ENCODE measurements at regions not wholly inside any gene's neighbourhood (a gene's known extent, or its start where the extent isn't known, plus 50 kb on each side); places are given as distances from the start of the nearest gene placed in this dataset.
"Not testable (repeated sequence)": the region's sequence is repeated elsewhere in the genome, so short reads cannot be mapped to it uniquely, and the experiment has no call there.

- no peaks in the 10 kb centered on the region for H3K9me3 ChIP-seq (ENCODE audit: control insufficient read depth, low read length)
- no peaks in the 10 kb centered on the region for H3K36me3 ChIP-seq (ENCODE audit: control insufficient read depth, insufficient read depth, low read length)
- H3K27me3 ChIP-seq (ENCODE audit: control insufficient read depth, insufficient read depth, low read length, poor library complexity, severe bottlenecking): no peaks in the 10 kb centered on the region
- H3K27ac ChIP-seq (ENCODE audit: insufficient read depth, low read depth, low read length, poor library complexity, severe bottlenecking): no peak overlapping the region
- no peaks in the 10 kb centered on the region for H3K4me1 ChIP-seq (ENCODE audit: control insufficient read depth, insufficient read depth, low read length)
- H3K4me3 ChIP-seq (ENCODE audit: insufficient read depth, low read depth, low read length): no peak overlapping the region
Observed at GRCh38 chrX:96211953-96212352, 472.7 kb upstream of the DIAPH2 start.

- not testable (repeated sequence) for H3K9me3 ChIP-seq (ENCODE audit: control insufficient read depth, low read length); H3K4me1 ChIP-seq (ENCODE audit: control insufficient read depth, insufficient read depth, low read length); H3K27ac ChIP-seq (ENCODE audit: insufficient read depth, low read depth, low read length, poor library complexity, severe bottlenecking); H3K27me3 ChIP-seq (ENCODE audit: control insufficient read depth, insufficient read depth, low read length, poor library complexity, severe bottlenecking); H3K4me3 ChIP-seq (ENCODE audit: insufficient read depth, low read depth, low read length); H3K36me3 ChIP-seq (ENCODE audit: control insufficient read depth, insufficient read depth, low read length)
- WGBS, 2 experiments: 91 to 94% methylated on average over 4 of the region's 4 CpGs
Observed at GRCh38 chrX:96214681-96215080, 470.0 kb upstream of the DIAPH2 start.

DNA sequence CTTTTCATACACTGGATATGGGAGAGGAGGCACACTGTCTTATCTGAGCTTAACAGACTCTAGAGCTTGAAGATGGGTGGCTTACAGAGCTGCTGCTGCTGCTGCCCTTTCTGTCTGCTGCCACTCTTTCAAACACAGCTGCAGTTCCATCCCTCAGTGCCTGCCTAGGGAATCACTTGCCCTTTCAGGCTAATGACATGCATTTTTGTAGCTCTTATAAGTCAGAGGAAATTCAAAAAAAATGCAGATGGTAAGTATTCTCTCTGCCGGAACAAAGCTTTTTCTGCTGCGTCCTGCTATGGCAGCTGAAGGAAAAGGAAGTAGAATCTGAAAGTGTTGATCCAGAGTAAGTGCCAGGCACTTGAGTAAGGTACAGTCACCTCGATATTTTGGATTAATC, 460.4 kb upstream of the DIAPH2 start:
- Histone ChIP-seq H3K4me1 (ENCODE audit: control insufficient read depth, insufficient read depth, low read length) (no peaks in the 10 kb centered on the region), H3K4me3 (ENCODE audit: insufficient read depth, low read depth, low read length) (no peak overlapping the region), H3K27me3 (ENCODE audit: control insufficient read depth, insufficient read depth, low read length, poor library complexity, severe bottlenecking) (no peaks in the 10 kb centered on the region), H3K36me3 (ENCODE audit: control insufficient read depth, insufficient read depth, low read length) (no peaks in the 10 kb centered on the region), H3K9me3 (ENCODE audit: control insufficient read depth, low read length) (no peaks in the 10 kb centered on the region), H3K27ac (ENCODE audit: insufficient read depth, low read depth, low read length, poor library complexity, severe bottlenecking) (no peak overlapping the region)
- WGBS, 2 experiments: 80% methylated on average over 2 to 3 of the region's 3 CpGs

- H3K9me3 ChIP-seq (ENCODE audit: control insufficient read depth, low read length): no peaks in the 10 kb centered on the region
- 52 to 56% methylated on average over 3 of the region's 3 CpGs for WGBS, 2 experiments
Observed at GRCh38 chrX:96244955-96245354, 439.7 kb upstream of the DIAPH2 start.

GRCh38 chrX:96246436-96246835, 438.2 kb upstream of the DIAPH2 start:
- no peaks in the 10 kb centered on the region for H3K27me3 ChIP-seq (ENCODE audit: control insufficient read depth, insufficient read depth, low read length, poor library complexity, severe bottlenecking)
- no peak overlapping the region for H3K4me3 ChIP-seq (ENCODE audit: insufficient read depth, low read depth, low read length)
- no peak overlapping the region for H3K27ac ChIP-seq (ENCODE audit: insufficient read depth, low read depth, low read length, poor library complexity, severe bottlenecking)
- H3K4me1 ChIP-seq (ENCODE audit: control insufficient read depth, insufficient read depth, low read length): no peaks in the 10 kb centered on the region
- no peaks in the 10 kb centered on the region for H3K36me3 ChIP-seq (ENCODE audit: control insufficient read depth, insufficient read depth, low read length)
- H3K9me3 ChIP-seq (ENCODE audit: control insufficient read depth, low read length): no peaks in the 10 kb centered on the region

More at GRCh38 chrX:96244955-96245354, 439.7 kb upstream of the DIAPH2 start:
- Histone ChIP-seq H3K4me3 (ENCODE audit: insufficient read depth, low read depth, low read length) (no peak overlapping the region), H3K27ac (ENCODE audit: insufficient read depth, low read depth, low read length, poor library complexity, severe bottlenecking) (no peak overlapping the region), H3K36me3 (ENCODE audit: control insufficient read depth, insufficient read depth, low read length) (no peaks in the 10 kb centered on the region), H3K4me1 (ENCODE audit: control insufficient read depth, insufficient read depth, low read length) (no peaks in the 10 kb centered on the region), H3K27me3 (ENCODE audit: control insufficient read depth, insufficient read depth, low read length, poor library complexity, severe bottlenecking) (no peaks in the 10 kb centered on the region)
